ENCODE measurements at regions not wholly inside any gene's neighbourhood (a gene's known extent, or its start where the extent isn't known, plus 50 kb on each side); places are given as distances from the start of the nearest gene placed in this dataset.

- Mint-ChIP-seq H3K27me3 (ENCODE audit: low read depth, poor library complexity) (no peaks in the 10 kb centered on the region), H3K27ac (peak overlapping the region; percentile 40), H3K4me3 (no peak overlapping the region), H3K4me1 (peaks cover 4% of the 10 kb centered on the region), H3K36me3 (ENCODE audit: low read depth) (no peaks in the 10 kb centered on the region), H3K9me3 (no peaks in the 10 kb centered on the region)
- TF ChIP-seq, protein P1, sequence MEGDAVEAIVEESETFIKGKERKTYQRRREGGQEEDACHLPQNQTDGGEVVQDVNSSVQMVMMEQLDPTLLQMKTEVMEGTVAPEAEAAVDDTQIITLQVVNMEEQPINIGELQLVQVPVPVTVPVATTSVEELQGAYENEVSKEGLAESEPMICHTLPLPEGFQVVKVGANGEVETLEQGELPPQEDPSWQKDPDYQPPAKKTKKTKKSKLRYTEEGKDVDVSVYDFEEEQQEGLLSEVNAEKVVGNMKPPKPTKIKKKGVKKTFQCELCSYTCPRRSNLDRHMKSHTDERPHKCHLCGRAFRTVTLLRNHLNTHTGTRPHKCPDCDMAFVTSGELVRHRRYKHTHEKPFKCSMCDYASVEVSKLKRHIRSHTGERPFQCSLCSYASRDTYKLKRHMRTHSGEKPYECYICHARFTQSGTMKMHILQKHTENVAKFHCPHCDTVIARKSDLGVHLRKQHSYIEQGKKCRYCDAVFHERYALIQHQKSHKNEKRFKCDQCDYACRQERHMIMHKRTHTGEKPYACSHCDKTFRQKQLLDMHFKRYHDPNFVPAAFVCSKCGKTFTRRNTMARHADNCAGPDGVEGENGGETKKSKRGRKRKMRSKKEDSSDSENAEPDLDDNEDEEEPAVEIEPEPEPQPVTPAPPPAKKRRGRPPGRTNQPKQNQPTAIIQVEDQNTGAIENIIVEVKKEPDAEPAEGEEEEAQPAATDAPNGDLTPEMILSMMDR (IDR thresholded peaks at IDR 0.05): no peak
- no peak for DNase-seq
Measured at GRCh38 chr5:60453186-60453976, 246.6 kb downstream of the DEPDC1B start.

DNA sequence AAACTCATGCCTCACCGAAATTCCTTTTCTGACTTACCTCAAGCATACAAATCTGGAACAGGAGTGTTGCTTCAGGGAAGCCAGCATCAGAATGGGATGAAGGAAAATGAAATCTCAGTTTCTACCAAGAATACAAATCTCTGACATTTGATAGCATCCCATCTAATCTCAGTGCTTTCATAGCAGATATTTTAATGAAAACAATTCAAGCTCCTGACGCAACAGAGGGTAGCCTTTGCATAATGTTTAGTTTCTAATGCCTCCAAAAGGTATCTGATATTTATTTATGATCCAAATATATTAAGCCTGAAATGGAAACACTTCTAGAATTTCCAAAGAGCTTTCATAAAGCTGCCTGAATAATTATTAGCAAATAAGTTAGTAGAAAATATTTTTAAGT is 251.4 kb downstream of the DEPDC1B start:
- TF ChIP-seq, protein P1 (IDR thresholded peaks at IDR 0.05): no peak
- no peak for DNase-seq
- Mint-ChIP-seq H3K36me3 (ENCODE audit: low read depth) (no peaks in the 10 kb centered on the region), H3K4me1 (peaks cover 16% of the 10 kb centered on the region), H3K27ac (no peak overlapping the region), H3K27me3 (ENCODE audit: low read depth, poor library complexity) (no peaks in the 10 kb centered on the region), H3K9me3 (no peaks in the 10 kb centered on the region), H3K4me3 (no peak overlapping the region)

GRCh38 chr5:60447488-60447920 is 252.5 kb downstream of the DEPDC1B start:
- no peaks in the 10 kb centered on the region for H3K9me3 Mint-ChIP-seq
- H3K27ac Mint-ChIP-seq: peak overlapping the region; percentile 65
- H3K27me3 Mint-ChIP-seq (ENCODE audit: low read depth, poor library complexity): no peaks in the 10 kb centered on the region
- no peak overlapping the region for H3K4me3 Mint-ChIP-seq
- H3K36me3 Mint-ChIP-seq (ENCODE audit: low read depth): no peaks in the 10 kb centered on the region
- H3K4me1 Mint-ChIP-seq: peaks cover 16% of the 10 kb centered on the region
- no peak for DNase-seq
- TF ChIP-seq, protein P1 (IDR thresholded peaks at IDR 0.05): no peak

- TF ChIP-seq, protein P1 (IDR thresholded peaks at IDR 0.05): no peak
- Mint-ChIP-seq H3K27ac (no peak overlapping the region), H3K4me1 (peaks cover 16% of the 10 kb centered on the region), H3K36me3 (ENCODE audit: low read depth) (no peaks in the 10 kb centered on the region), H3K27me3 (ENCODE audit: low read depth, poor library complexity) (no peaks in the 10 kb centered on the region), H3K4me3 (no peak overlapping the region), H3K9me3 (no peaks in the 10 kb centered on the region)
- DNase-seq: no peak
Measured at GRCh38 chr5:60446917-60447316, 253.0 kb downstream of the DEPDC1B start.

GRCh38 chr5:60445921-60446320 is 254.0 kb downstream of the DEPDC1B start:
- H3K4me1 Mint-ChIP-seq: peaks cover 16% of the 10 kb centered on the region
- DNase-seq: no peak
- peaks cover 5% of the 10 kb centered on the region for H3K9me3 Mint-ChIP-seq
- H3K36me3 Mint-ChIP-seq (ENCODE audit: low read depth): no peaks in the 10 kb centered on the region
- H3K27me3 Mint-ChIP-seq (ENCODE audit: low read depth, poor library complexity): no peaks in the 10 kb centered on the region
- no peak overlapping the region for H3K4me3 Mint-ChIP-seq
- TF ChIP-seq, protein P1 (IDR thresholded peaks at IDR 0.05): no peak
- no peak overlapping the region for H3K27ac Mint-ChIP-seq

DNA sequence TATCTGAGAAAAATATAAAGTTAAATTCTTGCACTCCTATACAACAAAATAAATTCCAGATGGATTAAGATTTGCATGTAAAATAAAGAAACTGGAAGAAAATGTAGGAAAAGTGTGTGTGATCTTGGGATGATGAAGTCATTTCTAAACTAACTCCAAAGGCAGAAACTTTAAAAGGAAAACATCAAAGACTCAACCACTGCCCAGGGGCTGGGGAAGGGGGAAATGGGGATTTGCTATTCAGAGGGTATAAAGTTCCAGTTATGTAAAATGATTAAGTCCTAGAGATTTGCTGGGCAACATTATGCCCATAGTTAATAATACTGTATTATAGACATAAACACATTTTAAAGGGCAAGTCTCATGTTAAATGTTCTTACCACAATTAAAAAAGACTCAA is 254.5 kb downstream of the DEPDC1B start:
- Mint-ChIP-seq H3K4me1 (peaks cover 16% of the 10 kb centered on the region), H3K36me3 (ENCODE audit: low read depth) (no peaks in the 10 kb centered on the region), H3K27ac (no peak overlapping the region), H3K4me3 (no peak overlapping the region), H3K9me3 (peaks cover 5% of the 10 kb centered on the region), H3K27me3 (ENCODE audit: low read depth, poor library complexity) (no peaks in the 10 kb centered on the region)
- no peak for DNase-seq
- TF ChIP-seq, protein P1 (IDR thresholded peaks at IDR 0.05): no peak
